Mesenchymal stem cell (in vitro differentiated cells and primary cell): ENCODE measurements at regions not wholly inside any gene's neighbourhood (a gene's known extent, or its start where the extent isn't known, plus 50 kb on each side); places are given as distances from the start of the nearest gene placed in this dataset.
"Not testable (repeated sequence)": the region's sequence is repeated elsewhere in the genome, so short reads cannot be mapped to it uniquely, and the experiment has no call there.

Experiments
- DNase-seq: peaks from one replicate; pipeline ENCODE4 v3.0.0-alpha.2; 2013
- H2AFZ ChIP-seq: one replicate; pipeline ENCODE4 v1.6.1; 2013; ENCODE audit warnings: low read depth, mild to moderate bottlenecking, control low read depth, inconsistent platforms, low read length, moderate library complexity
- H2AK5ac ChIP-seq: 2 replicates; pipeline ENCODE4 v1.6.1; 2013; ENCODE audit warnings: low read length, moderate library complexity, mild to moderate bottlenecking, inconsistent platforms; ENCODE audit not compliant: severe bottlenecking
- H2BK120ac ChIP-seq: one replicate; pipeline ENCODE4 v1.6.1; 2013; ENCODE audit warnings: low read depth, mild to moderate bottlenecking, inconsistent platforms, low read length, moderate library complexity
- H2BK12ac ChIP-seq, 2 experiments: one replicate each; pipeline ENCODE4 v1.6.1; 2013; ENCODE audit warnings: inconsistent platforms in 2 of 2, low read length in 2 of 2, mild to moderate bottlenecking in 2 of 2, moderate library complexity in 2 of 2, control low read depth in 1 of 2
- H2BK15ac ChIP-seq: one replicate; pipeline ENCODE4 v1.6.1; 2013; ENCODE audit warnings: mild to moderate bottlenecking, low read depth, inconsistent platforms; ENCODE audit not compliant: poor library complexity, severe bottlenecking
- H2BK5ac ChIP-seq: 2 replicates; pipeline ENCODE4 v1.6.1; 2013; ENCODE audit warnings: low read depth, mild to moderate bottlenecking, low read length, control low read depth, inconsistent platforms; ENCODE audit not compliant: poor library complexity, severe bottlenecking
- H3K14ac ChIP-seq, 2 experiments: one replicate each; pipeline ENCODE4 v1.6.1; 2013; ENCODE audit warnings: inconsistent platforms in 2 of 2, low read length in 2 of 2, control low read depth in 1 of 2, mild to moderate bottlenecking in 1 of 2, moderate library complexity in 1 of 2
- H3K18ac ChIP-seq, 2 experiments: one replicate each; pipeline ENCODE4 v1.6.1; 2013; ENCODE audit warnings: inconsistent platforms in 2 of 2, low read length in 2 of 2, control low read depth in 1 of 2, low read depth in 1 of 2, mild to moderate bottlenecking in 1 of 2
- H3K23ac ChIP-seq, 2 experiments: one replicate each; pipeline ENCODE4 v1.6.1; 2013; ENCODE audit warnings: inconsistent platforms in 2 of 2, low read length in 2 of 2, mild to moderate bottlenecking in 2 of 2, moderate library complexity in 2 of 2, control low read depth in 1 of 2
- H3K27ac ChIP-seq: 2 replicates; pipeline ENCODE4 v1.5.1; 2013; ENCODE audit warnings: mild to moderate bottlenecking, moderate library complexity, low read length, control low read depth, inconsistent platforms; ENCODE audit not compliant: poor library complexity, severe bottlenecking
- H3K27me3 ChIP-seq, 2 experiments: 2 replicates each; pipeline versions ENCODE4 v1.6.1 to v1.7.0; 2013; ENCODE audit warnings: low read length in 2 of 2, mild to moderate bottlenecking in 2 of 2, moderate library complexity in 2 of 2, control low read depth in 1 of 2, inconsistent platforms in 1 of 2; ENCODE audit not compliant: control insufficient read depth in 1 of 2, insufficient read depth in 1 of 2
- H3K36me3 ChIP-seq, 2 experiments: 2 replicates each; pipeline versions ENCODE4 v1.6.1 to v1.7.0; 2013; ENCODE audit warnings: low read length in 2 of 2, control low read depth in 1 of 2, inconsistent platforms in 1 of 2, low read depth in 1 of 2, mild to moderate bottlenecking in 1 of 2; ENCODE audit not compliant: insufficient read depth in 2 of 2, control insufficient read depth in 1 of 2
- H3K4ac ChIP-seq, 2 experiments: one replicate each; pipeline ENCODE4 v1.6.1; 2013; ENCODE audit warnings: inconsistent platforms in 2 of 2, low read length in 2 of 2, mild to moderate bottlenecking in 2 of 2, moderate library complexity in 2 of 2, control low read depth in 1 of 2, low read depth in 1 of 2
- H3K4me1 ChIP-seq: 2 replicates; pipeline ENCODE4 v1.6.1; 2013; ENCODE audit warnings: low read depth, low read length, control low read depth; ENCODE audit not compliant: control insufficient read depth, insufficient read depth
- H3K4me2 ChIP-seq: 2 replicates; pipeline ENCODE4 v1.6.1; 2013; ENCODE audit warnings: low read length, mild to moderate bottlenecking, inconsistent platforms; ENCODE audit not compliant: poor library complexity, severe bottlenecking
- H3K4me3 ChIP-seq, 2 experiments: 2 replicates each; pipeline versions ENCODE4 v1.5.1 to v1.7.0; 2013; ENCODE audit warnings: low read length in 2 of 2, mild to moderate bottlenecking in 2 of 2, control low read depth in 1 of 2, low read depth in 1 of 2; ENCODE audit not compliant: insufficient read depth in 1 of 2
- H3K79me1 ChIP-seq: replicated peaks from 2 replicates; pipeline ENCODE4 v1.6.1; 2013; ENCODE audit warnings: mild to moderate bottlenecking, control low read depth, low read length, inconsistent platforms; ENCODE audit not compliant: poor library complexity, severe bottlenecking
- H3K9ac ChIP-seq: 2 replicates; pipeline ENCODE4 v1.7.0; 2013; ENCODE audit warnings: mild to moderate bottlenecking, low read length, moderate library complexity
- H3K9me3 ChIP-seq: 2 replicates; pipeline ENCODE4 v1.7.0; 2013; ENCODE audit warnings: mild to moderate bottlenecking, low read length; ENCODE audit not compliant: control insufficient read depth
- H4K8ac ChIP-seq: one replicate; pipeline ENCODE4 v1.6.1; 2013; ENCODE audit warnings: inconsistent platforms, mild to moderate bottlenecking, low read length, moderate library complexity
- H4K91ac ChIP-seq: one replicate; pipeline ENCODE4 v1.6.1; 2013; ENCODE audit warnings: mild to moderate bottlenecking, low read length, inconsistent platforms
- WGBS: methylation state at CpG from one replicate; pipeline ENCODE4 v1.1.7; 2013; ENCODE audit warnings: mixed read lengths; 5-methylcytosine and 5-hydroxymethylcytosine counted together

GRCh38 chr1:157348538-157349480 is 203.5 kb downstream of the FCRL5 start:
- H3K14ac ChIP-seq = no peak overlapping the region
- H3K23ac ChIP-seq = no peak overlapping the region
- DNase-seq = no peak
- no peak overlapping the region for H4K8ac ChIP-seq
- no peak overlapping the region for H3K4me2 ChIP-seq
- no peak overlapping the region for H3K18ac ChIP-seq
- peaks cover 18 to 24% of the 10 kb centered on the region in 2 experiments for H3K27me3 ChIP-seq
- H2BK12ac ChIP-seq = no peak overlapping the region
- H3K27ac ChIP-seq = no peak overlapping the region
- no peak overlapping the region for H2BK120ac ChIP-seq
- no peak overlapping the region for H2AK5ac ChIP-seq
- no peak overlapping the region for H3K4ac ChIP-seq
- H3K36me3 ChIP-seq = no peaks in the 10 kb centered on the region
- H3K9ac ChIP-seq = no peak overlapping the region
- no peak overlapping the region for H2AFZ ChIP-seq
- no peaks in the 10 kb centered on the region for H3K79me1 ChIP-seq
- H3K9me3 ChIP-seq = no peaks in the 10 kb centered on the region
- H3K4me1 ChIP-seq = no peaks in the 10 kb centered on the region
- H2BK15ac ChIP-seq = no peak overlapping the region
- H3K4me3 ChIP-seq = no peak overlapping the region
- WGBS = 88% methylated on average over 4 of the region's 4 CpGs
- H2BK5ac ChIP-seq = no peak overlapping the region
- H4K91ac ChIP-seq = no peak overlapping the region

GRCh38 chr1:157347506-157347905 is 204.8 kb downstream of the FCRL5 start:
- DNase-seq = no peak
- Histone ChIP-seq H2BK5ac (no peak overlapping the region), H4K91ac (no peak overlapping the region), H3K27me3 (peaks cover 5 to 15% of the 10 kb centered on the region in 2 experiments), H3K36me3 (no peaks in the 10 kb centered on the region), H3K23ac (no peak overlapping the region), H2BK12ac (no peak overlapping the region), H2BK15ac (no peak overlapping the region), H2AFZ (no peak overlapping the region), H4K8ac (no peak overlapping the region), H3K4ac (no peak overlapping the region), H3K4me1 (no peaks in the 10 kb centered on the region), H2BK120ac (no peak overlapping the region), H3K79me1 (no peaks in the 10 kb centered on the region), H3K4me2 (no peak overlapping the region), H3K27ac (no peak overlapping the region), H3K9ac (no peak overlapping the region), H2AK5ac (no peak overlapping the region), H3K14ac (no peak overlapping the region), H3K18ac (no peak overlapping the region), H3K4me3 (no peak overlapping the region), H3K9me3 (no peaks in the 10 kb centered on the region)
- 95% methylated on average over 1 of the region's 1 CpG for WGBS

GRCh38 chr1:157337785-157338184 is 199.6 kb upstream of the ETV3 start:
- H3K9ac ChIP-seq, H2AFZ ChIP-seq, H3K14ac ChIP-seq, H3K27ac ChIP-seq, H3K4me2 ChIP-seq, H3K23ac ChIP-seq, H3K4me3 ChIP-seq, H3K4me1 ChIP-seq, H3K4ac ChIP-seq, H3K79me1 ChIP-seq, H3K36me3 ChIP-seq, H2BK15ac ChIP-seq, H2AK5ac ChIP-seq, H3K27me3 ChIP-seq, DNase-seq, H3K18ac ChIP-seq, H3K9me3 ChIP-seq, H2BK5ac ChIP-seq, H4K8ac ChIP-seq, H4K91ac ChIP-seq, H2BK120ac ChIP-seq, H2BK12ac ChIP-seq: not testable (repeated sequence)
- 58% methylated on average over 1 of the region's 1 CpG for WGBS

- no peak overlapping the region for H2AFZ ChIP-seq
- no peaks in the 10 kb centered on the region for H3K9me3 ChIP-seq
- no peak for DNase-seq
- H3K14ac ChIP-seq = no peak overlapping the region
- H2BK120ac ChIP-seq = no peak overlapping the region
- no peak overlapping the region for H4K8ac ChIP-seq
- H3K4me2 ChIP-seq = no peak overlapping the region
- no peak overlapping the region for H3K18ac ChIP-seq
- H3K4me1 ChIP-seq = no peaks in the 10 kb centered on the region
- no peaks in the 10 kb centered on the region for H3K36me3 ChIP-seq
- WGBS = no CpG with 5 or more reads among the region's 2 CpGs
- H2AK5ac ChIP-seq = no peak overlapping the region
- H3K79me1 ChIP-seq = no peaks in the 10 kb centered on the region
- H3K23ac ChIP-seq = no peak overlapping the region
- no peak overlapping the region for H4K91ac ChIP-seq
- H2BK12ac ChIP-seq = no peak overlapping the region
- H3K27ac ChIP-seq = no peak overlapping the region
- H2BK15ac ChIP-seq = no peak overlapping the region
- H3K4me3 ChIP-seq = no peak overlapping the region
- H3K27me3 ChIP-seq = no peaks in the 10 kb centered on the region
- H2BK5ac ChIP-seq = no peak overlapping the region
- no peak overlapping the region for H3K4ac ChIP-seq
- no peak overlapping the region for H3K9ac ChIP-seq
Observed at GRCh38 chr1:157335056-157335455, 196.9 kb upstream of the ETV3 start.
